ENCODE measurements at regions not wholly inside any gene's neighbourhood (a gene's known extent, or its start where the extent isn't known, plus 50 kb on each side); places are given as distances from the start of the nearest gene placed in this dataset.

GRCh38 chr12:131525795-131526508, 184.9 kb upstream of the SFSWAP start:
- H3K36me3 ChIP-seq (ENCODE audit: control insufficient read depth, insufficient read depth, low read length) = no peaks in the 10 kb centered on the region
- H2BK20ac ChIP-seq (ENCODE audit: low read depth, low read length) = no peak overlapping the region
- no peak overlapping the region for H4K91ac ChIP-seq (ENCODE audit: insufficient read depth, low read depth, low read length)
- ATAC-seq (ENCODE audit: low read depth) (no peak), DNase-seq (no peak)
- no peak overlapping the region for H3K56ac ChIP-seq (ENCODE audit: extremely low read depth, insufficient read depth, low read length)
- no TSS peak for BruUV-seq (replicated peaks)
- H3K4me2 ChIP-seq (ENCODE audit: low read depth, low read length) = no peak overlapping the region
- H3K9me3 ChIP-seq (ENCODE audit: control insufficient read depth, insufficient read depth, low read length) = peaks cover 30% of the 10 kb centered on the region
- CTCF ChIA-PET = no interaction called here
- intact Hi-C loops (cut with micrococcal nuclease) = no loop called here
- H2BK5ac ChIP-seq (ENCODE audit: low read depth, low read length, poor library complexity, severe bottlenecking) = no peak overlapping the region
- H3K27me3 ChIP-seq (ENCODE audit: control insufficient read depth, insufficient read depth, low read length) = no peaks in the 10 kb centered on the region
- no peak overlapping the region for H3K18ac ChIP-seq (ENCODE audit: low read depth, low read length)
- in situ Hi-C loops (cut with MboI; ENCODE audit: low sequenced_read_pairs) = no loop called here
- no peak overlapping the region for H2AFZ ChIP-seq (replicated peaks; ENCODE audit: low read length, poor library complexity)
- no peak overlapping the region for H2BK120ac ChIP-seq (ENCODE audit: low read depth, low read length)
- dilution Hi-C loops (cut with HindIII; ENCODE audit: low sequenced_read_pairs, unreplicated experiment) = no loop called here
- H3K23ac ChIP-seq (ENCODE audit: low read depth, low read length) = no peak overlapping the region
- POLR2A ChIA-PET (ENCODE audit: unreplicated experiment) = no interaction called here
- H4K8ac ChIP-seq (ENCODE audit: low read depth in 2 of 2, low read length in 2 of 2) = no peak overlapping the region
- H4K20me1 ChIP-seq (ENCODE audit: insufficient read depth, low read length) = no peaks in the 10 kb centered on the region
- no peak overlapping the region for H3K14ac ChIP-seq (replicated peaks; ENCODE audit: low read depth, low read length)
- H4K5ac ChIP-seq (ENCODE audit: low read depth, low read length) = no peak overlapping the region
- H2AK9ac ChIP-seq (replicated peaks; ENCODE audit: low read depth, low read length, poor library complexity) = no peak overlapping the region
- no peaks in the 10 kb centered on the region for H3K9me1 ChIP-seq (ENCODE audit: insufficient read depth, low read length)
- TF ChIP-seq USF2 (IDR thresholded peaks at IDR 0.05; ENCODE audit: low read depth, low read length) = no peak
- no peak for TF ChIP-seq BHLHE40 (IDR thresholded peaks at IDR 0.05; ENCODE audit: low read depth, low read length)
- no peak for TF ChIP-seq MAFK (IDR thresholded peaks at IDR 0.05; ENCODE audit: low read depth, low read length)
- no peak for TF ChIP-seq MXI1 (IDR thresholded peaks at IDR 0.05; ENCODE audit: borderline replicate concordance, low read depth, low read length)
- TF ChIP-seq SMC3 (IDR thresholded peaks at IDR 0.05; ENCODE audit: low read depth, low read length) = no peak
- TF ChIP-seq CEBPB (IDR thresholded peaks at IDR 0.05; ENCODE audit: low read depth, low read length) = no peak
- no peak for TF ChIP-seq POLR2A (IDR thresholded peaks at IDR 0.05; ENCODE audit: low read depth, low read length)
- no peak for TF ChIP-seq FOS (IDR thresholded peaks at IDR 0.05; ENCODE audit: low read depth, low read length)
- no peak for TF ChIP-seq CTCF (conservative IDR thresholded peaks at IDR 0.05; ENCODE audit: low read depth, low read length)
- no peak for TF ChIP-seq RFX5 (IDR thresholded peaks at IDR 0.05; ENCODE audit: low read depth, low read length)
- no peak for TF ChIP-seq CHD1 (IDR thresholded peaks at IDR 0.05; ENCODE audit: low read depth, low read length)
- no peak overlapping the region for H3K4me3 ChIP-seq (ENCODE audit: insufficient read depth, low read depth, low read length)
- H2BK15ac ChIP-seq (ENCODE audit: low read depth, low read length) = no peak overlapping the region
- H3K4me1 ChIP-seq (ENCODE audit: control insufficient read depth, insufficient read depth, low read length) = no peaks in the 10 kb centered on the region
- H3K79me1 ChIP-seq (ENCODE audit: low read depth in 1 of 2, low read length in 2 of 2) = no peaks in the 10 kb centered on the region
- no peak overlapping the region for H3K4ac ChIP-seq (ENCODE audit: low read depth, low read length)
- no peak overlapping the region for H3K9ac ChIP-seq (ENCODE audit: low read depth, low read length)
- 29% methylated on average over 7 of the region's 23 CpGs; no CpG with 5 or more reads in 1 of the 2 experiments for WGBS, 2 experiments (ENCODE audit: extremely low coverage in 2 of 2, insufficient read length in 1 of 2)
- no peak overlapping the region for H2AK5ac ChIP-seq (ENCODE audit: low read depth, low read length)
- no peak overlapping the region for H3K27ac ChIP-seq (ENCODE audit: insufficient read depth, low read length)

Measured in IMR-90 (cell line).